H1 (cell line): ENCODE measurements at regions not wholly inside any gene's neighbourhood (a gene's known extent, or its start where the extent isn't known, plus 50 kb on each side); places are given as distances from the start of the nearest gene placed in this dataset.

Experiments used
- EGR1 ChIP-seq: IDR thresholded peaks from 2 replicates; pipeline ENCODE4 v1.6.1; 2011; ENCODE audit warnings: low read depth, low read length, borderline replicate concordance
- TBP ChIP-seq: IDR thresholded peaks from 2 replicates; pipeline ENCODE4 v1.6.1; 2011; ENCODE audit warnings: low read depth, low read length, improper control_type of control experiment
- TF ChIP-seq, protein P1 (sequence below), 3 experiments: IDR thresholded peaks; 1 replicate in 2 of 3; 2 replicates in 1 of 3; pipeline versions ENCODE4 v1.5.1 to v1.6.1; 2011; ENCODE audit warnings: low read length in 3 of 3, mild to moderate bottlenecking in 3 of 3, inconsistent platforms in 2 of 3, low read depth in 1 of 3, moderate library complexity in 1 of 3; ENCODE audit not compliant: insufficient read depth in 1 of 3; ENCODE audit errors: control extremely low read depth in 1 of 3
- TF ChIP-seq, protein P2 (sequence below): IDR thresholded peaks from 2 replicates; pipeline ENCODE4 v1.6.1; 2012; ENCODE audit warnings: inconsistent platforms
- TF ChIP-seq, protein P3 (sequence below): IDR thresholded peaks from 2 replicates; pipeline ENCODE4 v1.6.1; 2011; ENCODE audit warnings: low read depth, mild to moderate bottlenecking, low read length; ENCODE audit not compliant: insufficient read depth

DNA sequence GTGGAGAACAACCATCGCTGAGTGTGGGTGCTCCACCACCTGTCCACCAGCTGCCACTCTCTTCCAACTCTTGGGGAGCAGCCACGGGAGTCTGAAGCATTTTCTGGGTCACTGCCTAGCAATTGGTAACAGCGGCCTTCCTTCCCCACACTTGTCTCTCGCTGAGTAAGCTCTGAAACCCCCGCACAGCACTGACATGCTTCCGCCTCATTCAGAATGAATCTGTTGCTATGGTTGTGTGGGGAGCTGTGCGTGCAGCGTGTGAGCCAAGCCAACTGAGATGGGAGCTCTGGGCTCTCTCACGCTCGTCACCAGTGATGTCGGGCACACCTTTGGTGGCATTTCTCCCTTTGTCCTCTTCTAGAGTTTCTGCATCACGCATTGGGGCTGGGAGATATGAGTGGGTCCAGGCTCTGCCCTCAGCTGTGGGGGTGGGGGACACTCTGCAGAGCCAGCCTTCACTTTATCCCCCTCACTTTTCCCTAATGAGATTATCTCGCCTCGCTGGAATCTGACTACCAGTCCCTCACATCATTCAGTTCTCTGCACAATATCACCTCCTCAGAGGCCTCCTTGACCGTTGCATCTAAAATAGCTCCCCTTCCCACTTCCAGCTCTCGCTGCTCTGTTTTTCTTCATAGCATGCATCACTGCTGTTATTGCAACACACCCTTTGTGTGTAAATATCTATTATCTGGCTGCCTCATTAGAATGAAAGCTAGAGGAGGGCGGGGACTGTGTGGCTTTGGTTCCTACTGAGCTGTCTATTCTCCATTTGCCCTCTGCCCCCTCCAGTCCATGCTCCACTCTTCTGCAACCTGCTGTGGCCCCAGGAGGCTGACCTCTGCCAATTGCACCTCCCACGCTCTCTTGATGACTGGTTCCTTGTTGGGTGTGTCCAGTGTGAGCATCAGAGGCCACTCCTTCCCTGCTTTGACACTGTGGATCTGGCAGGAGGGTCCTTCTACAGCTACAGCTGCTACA, 569.9 kb upstream of the CADM1 start:
- TF ChIP-seq, protein P1, sequence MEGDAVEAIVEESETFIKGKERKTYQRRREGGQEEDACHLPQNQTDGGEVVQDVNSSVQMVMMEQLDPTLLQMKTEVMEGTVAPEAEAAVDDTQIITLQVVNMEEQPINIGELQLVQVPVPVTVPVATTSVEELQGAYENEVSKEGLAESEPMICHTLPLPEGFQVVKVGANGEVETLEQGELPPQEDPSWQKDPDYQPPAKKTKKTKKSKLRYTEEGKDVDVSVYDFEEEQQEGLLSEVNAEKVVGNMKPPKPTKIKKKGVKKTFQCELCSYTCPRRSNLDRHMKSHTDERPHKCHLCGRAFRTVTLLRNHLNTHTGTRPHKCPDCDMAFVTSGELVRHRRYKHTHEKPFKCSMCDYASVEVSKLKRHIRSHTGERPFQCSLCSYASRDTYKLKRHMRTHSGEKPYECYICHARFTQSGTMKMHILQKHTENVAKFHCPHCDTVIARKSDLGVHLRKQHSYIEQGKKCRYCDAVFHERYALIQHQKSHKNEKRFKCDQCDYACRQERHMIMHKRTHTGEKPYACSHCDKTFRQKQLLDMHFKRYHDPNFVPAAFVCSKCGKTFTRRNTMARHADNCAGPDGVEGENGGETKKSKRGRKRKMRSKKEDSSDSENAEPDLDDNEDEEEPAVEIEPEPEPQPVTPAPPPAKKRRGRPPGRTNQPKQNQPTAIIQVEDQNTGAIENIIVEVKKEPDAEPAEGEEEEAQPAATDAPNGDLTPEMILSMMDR (IDR thresholded peaks at IDR 0.05; ENCODE audit: control extremely low read depth in 1 of 3, insufficient read depth in 1 of 3, low read depth in 1 of 3, low read length in 3 of 3), result no peak
- TF ChIP-seq, protein P2, sequence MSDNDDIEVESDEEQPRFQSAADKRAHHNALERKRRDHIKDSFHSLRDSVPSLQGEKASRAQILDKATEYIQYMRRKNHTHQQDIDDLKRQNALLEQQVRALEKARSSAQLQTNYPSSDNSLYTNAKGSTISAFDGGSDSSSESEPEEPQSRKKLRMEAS, result no peak
- TF ChIP-seq, protein P3, sequence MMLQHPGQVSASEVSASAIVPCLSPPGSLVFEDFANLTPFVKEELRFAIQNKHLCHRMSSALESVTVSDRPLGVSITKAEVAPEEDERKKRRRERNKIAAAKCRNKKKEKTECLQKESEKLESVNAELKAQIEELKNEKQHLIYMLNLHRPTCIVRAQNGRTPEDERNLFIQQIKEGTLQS, result no peak
- TF ChIP-seq EGR1 (no peak), TBP (no peak)
